ENCODE measurements at regions not wholly inside any gene's neighbourhood (a gene's known extent, or its start where the extent isn't known, plus 50 kb on each side); places are given as distances from the start of the nearest gene placed in this dataset.
A peak's percentile ranks its signal among the peaks of the same experiment; 100 is the strongest.
"Not testable (repeated sequence)": the region's sequence is repeated elsewhere in the genome, so short reads cannot be mapped to it uniquely, and the experiment has no call there.

GRCh38 chr6:149127212-149127611 lies 190.3 kb upstream of the TAB2 start:
- no peak for DNase-seq

GRCh38 chr6:149128489-149129145 lies 188.9 kb upstream of the TAB2 start:
- DNase-seq = peak; percentile 21

GRCh38 chr6:149129371-149130077 lies 188.0 kb upstream of the TAB2 start:
- DNase-seq = no peak

GRCh38 chr6:149130090-149130489 lies 187.4 kb upstream of the TAB2 start:
- no peak for DNase-seq

GRCh38 chr6:149130508-149130907 lies 187.0 kb upstream of the TAB2 start:
- DNase-seq = no peak

GRCh38 chr6:149131891-149132290 lies 185.6 kb upstream of the TAB2 start:
- no peak for DNase-seq

GRCh38 chr6:149132336-149132735 lies 185.2 kb upstream of the TAB2 start:
- DNase-seq = no peak

GRCh38 chr6:149134511-149134933 lies 183.0 kb upstream of the TAB2 start:
- DNase-seq = no peak

GRCh38 chr6:149135809-149136208 lies 181.7 kb upstream of the TAB2 start:
- DNase-seq = no peak

GRCh38 chr6:149136273-149136912 lies 181.1 kb upstream of the TAB2 start:
- DNase-seq = no peak

GRCh38 chr6:149136913-149137286 lies 180.6 kb upstream of the TAB2 start:
- DNase-seq = no peak

GRCh38 chr6:149137594-149137993 lies 179.9 kb upstream of the TAB2 start:
- DNase-seq = no peak

- no peak for DNase-seq
Measured at GRCh38 chr6:149138089-149138488, 179.4 kb upstream of the TAB2 start.

- DNase-seq = no peak
Measured at GRCh38 chr6:149138699-149139294, 178.7 kb upstream of the TAB2 start.

- no peak for DNase-seq
Measured at GRCh38 chr6:149139782-149140136, 177.8 kb upstream of the TAB2 start.

- DNase-seq = peak; percentile 45
Measured at GRCh38 chr6:149140137-149140909, 177.2 kb upstream of the TAB2 start.

GRCh38 chr6:149140910-149141290 lies 176.6 kb upstream of the TAB2 start:
- DNase-seq = no peak

GRCh38 chr6:149142924-149143429 lies 174.5 kb upstream of the TAB2 start:
- no peak for DNase-seq

GRCh38 chr6:149145800-149146199 lies 171.7 kb upstream of the TAB2 start:
- DNase-seq = not testable (repeated sequence)

- DNase-seq = no peak
Measured at GRCh38 chr6:149147195-149147594, 170.3 kb upstream of the TAB2 start.

GRCh38 chr6:149147938-149148718 lies 169.4 kb upstream of the TAB2 start:
- DNase-seq = no peak

GRCh38 chr6:149149653-149150052 lies 167.9 kb upstream of the TAB2 start:
- DNase-seq = no peak
